ENCODE measurements at regions not wholly inside any gene's neighbourhood (a gene's known extent, or its start where the extent isn't known, plus 50 kb on each side); places are given as distances from the start of the nearest gene placed in this dataset.

DNA sequence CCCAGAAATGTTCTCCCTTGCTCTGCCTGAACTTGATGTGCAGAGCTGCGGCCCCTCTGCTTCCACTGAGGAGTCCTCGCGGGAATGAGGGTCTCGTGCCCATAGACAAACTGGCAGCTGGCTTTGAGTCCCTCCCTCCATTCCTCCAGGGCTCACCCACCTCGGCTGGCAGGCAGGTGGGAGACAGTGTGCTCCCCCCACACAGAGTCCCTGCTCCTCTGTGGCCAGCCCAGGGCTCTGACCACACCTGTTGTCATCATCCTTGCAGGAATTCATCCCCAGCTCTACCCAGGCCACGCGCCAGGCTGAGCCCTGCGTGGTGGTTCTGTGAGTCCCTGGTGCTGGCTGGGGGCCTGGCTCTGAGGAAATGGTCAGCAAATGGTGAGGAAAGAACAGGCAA lies 521.9 kb downstream of the TBC1D22A start:
- H3K4me3 ChIP-seq (ENCODE audit: low read depth, low read length), result no peak overlapping the region
- TF ChIP-seq, protein P1, sequence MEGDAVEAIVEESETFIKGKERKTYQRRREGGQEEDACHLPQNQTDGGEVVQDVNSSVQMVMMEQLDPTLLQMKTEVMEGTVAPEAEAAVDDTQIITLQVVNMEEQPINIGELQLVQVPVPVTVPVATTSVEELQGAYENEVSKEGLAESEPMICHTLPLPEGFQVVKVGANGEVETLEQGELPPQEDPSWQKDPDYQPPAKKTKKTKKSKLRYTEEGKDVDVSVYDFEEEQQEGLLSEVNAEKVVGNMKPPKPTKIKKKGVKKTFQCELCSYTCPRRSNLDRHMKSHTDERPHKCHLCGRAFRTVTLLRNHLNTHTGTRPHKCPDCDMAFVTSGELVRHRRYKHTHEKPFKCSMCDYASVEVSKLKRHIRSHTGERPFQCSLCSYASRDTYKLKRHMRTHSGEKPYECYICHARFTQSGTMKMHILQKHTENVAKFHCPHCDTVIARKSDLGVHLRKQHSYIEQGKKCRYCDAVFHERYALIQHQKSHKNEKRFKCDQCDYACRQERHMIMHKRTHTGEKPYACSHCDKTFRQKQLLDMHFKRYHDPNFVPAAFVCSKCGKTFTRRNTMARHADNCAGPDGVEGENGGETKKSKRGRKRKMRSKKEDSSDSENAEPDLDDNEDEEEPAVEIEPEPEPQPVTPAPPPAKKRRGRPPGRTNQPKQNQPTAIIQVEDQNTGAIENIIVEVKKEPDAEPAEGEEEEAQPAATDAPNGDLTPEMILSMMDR (conservative IDR thresholded peaks at IDR 0.05; ENCODE audit: low read depth, low read length), result no peak
- no peak for DNase-seq (ENCODE audit: low read depth)

DNA sequence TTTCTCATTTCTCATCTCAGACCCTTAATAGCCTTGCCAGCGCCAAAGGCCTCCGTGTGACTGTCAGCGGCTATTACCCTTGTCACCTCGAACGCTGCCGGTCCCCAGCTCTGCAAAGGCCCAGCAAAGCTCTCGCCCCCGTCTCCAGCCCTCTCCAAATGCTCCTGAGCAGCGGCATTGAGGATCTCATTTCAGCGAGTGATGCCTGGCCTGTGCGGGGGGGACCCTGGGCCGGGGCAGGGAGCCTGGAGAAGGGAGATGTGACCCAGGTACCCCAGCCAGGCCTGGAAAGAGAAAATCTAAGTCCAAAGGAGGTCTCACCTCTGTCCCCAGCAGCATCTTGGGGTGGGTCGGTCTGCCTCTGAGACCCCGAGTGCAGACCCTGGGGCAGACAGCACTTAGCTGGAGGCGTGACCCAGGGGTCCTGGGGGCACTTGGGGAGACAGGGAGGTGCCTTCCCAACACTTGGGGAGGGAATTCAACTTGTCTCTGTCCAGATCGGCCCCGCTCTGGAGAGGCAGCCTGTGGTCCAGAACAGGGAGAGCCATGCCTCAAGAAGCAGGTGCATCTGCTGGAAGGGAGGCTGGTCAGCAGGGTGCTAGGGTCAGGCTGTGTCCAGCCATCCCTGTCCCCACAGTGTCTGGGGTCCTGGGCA lies 521.3 kb downstream of the TBC1D22A start:
- TF ChIP-seq, protein P1 (conservative IDR thresholded peaks at IDR 0.05; ENCODE audit: low read depth, low read length), result no peak
- H3K4me3 ChIP-seq (ENCODE audit: low read depth, low read length), result no peak overlapping the region
- no peak for DNase-seq (ENCODE audit: low read depth)

DNA sequence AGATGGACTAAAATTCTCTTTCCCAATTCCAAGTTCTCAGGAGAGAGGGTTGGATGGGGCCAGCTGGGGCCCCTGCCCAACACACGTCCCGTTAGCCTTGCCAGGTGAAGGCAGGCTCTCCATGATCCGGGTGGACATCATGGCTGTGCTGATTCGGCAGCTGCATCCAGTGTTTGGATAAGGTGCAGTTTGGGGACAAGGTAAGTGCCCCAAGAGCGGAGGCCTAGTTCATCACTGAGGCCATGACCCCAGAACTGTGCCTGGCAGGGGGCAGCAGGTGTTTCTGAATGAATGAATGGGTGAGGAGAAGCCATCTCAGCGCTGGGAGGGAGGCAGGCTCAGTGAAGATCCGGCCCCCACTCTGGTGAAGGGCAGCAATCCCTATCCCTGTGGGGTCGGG lies 520.4 kb downstream of the TBC1D22A start:
- TF ChIP-seq, protein P1 (conservative IDR thresholded peaks at IDR 0.05; ENCODE audit: low read depth, low read length), result no peak
- no peak for DNase-seq (ENCODE audit: low read depth)
- no peak overlapping the region for H3K4me3 ChIP-seq (ENCODE audit: low read depth, low read length)

DNA sequence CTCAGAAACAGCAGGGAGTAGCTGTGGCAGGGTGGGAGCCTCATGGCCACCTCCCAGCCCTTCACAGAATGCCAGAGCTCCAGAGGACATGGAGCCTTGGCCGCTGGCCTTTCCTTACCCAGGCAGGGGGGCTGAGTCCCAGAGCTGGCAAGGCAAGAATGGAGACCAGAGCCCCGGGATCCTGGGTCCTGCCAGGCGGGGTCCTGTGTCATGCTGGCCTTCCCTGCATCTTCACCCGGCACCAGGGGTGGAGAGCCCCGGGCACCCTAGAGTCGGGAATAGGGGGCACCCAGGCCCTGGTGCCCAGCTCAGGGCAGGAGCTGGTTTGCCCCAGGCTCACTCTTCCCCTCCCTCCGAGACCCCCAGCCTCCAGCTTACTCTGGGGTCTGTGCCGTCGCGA lies 519.9 kb downstream of the TBC1D22A start:
- DNase-seq (ENCODE audit: low read depth), result no peak
- H3K4me3 ChIP-seq (ENCODE audit: low read depth, low read length), result no peak overlapping the region
- TF ChIP-seq, protein P1 (conservative IDR thresholded peaks at IDR 0.05; ENCODE audit: low read depth, low read length), result no peak

DNA sequence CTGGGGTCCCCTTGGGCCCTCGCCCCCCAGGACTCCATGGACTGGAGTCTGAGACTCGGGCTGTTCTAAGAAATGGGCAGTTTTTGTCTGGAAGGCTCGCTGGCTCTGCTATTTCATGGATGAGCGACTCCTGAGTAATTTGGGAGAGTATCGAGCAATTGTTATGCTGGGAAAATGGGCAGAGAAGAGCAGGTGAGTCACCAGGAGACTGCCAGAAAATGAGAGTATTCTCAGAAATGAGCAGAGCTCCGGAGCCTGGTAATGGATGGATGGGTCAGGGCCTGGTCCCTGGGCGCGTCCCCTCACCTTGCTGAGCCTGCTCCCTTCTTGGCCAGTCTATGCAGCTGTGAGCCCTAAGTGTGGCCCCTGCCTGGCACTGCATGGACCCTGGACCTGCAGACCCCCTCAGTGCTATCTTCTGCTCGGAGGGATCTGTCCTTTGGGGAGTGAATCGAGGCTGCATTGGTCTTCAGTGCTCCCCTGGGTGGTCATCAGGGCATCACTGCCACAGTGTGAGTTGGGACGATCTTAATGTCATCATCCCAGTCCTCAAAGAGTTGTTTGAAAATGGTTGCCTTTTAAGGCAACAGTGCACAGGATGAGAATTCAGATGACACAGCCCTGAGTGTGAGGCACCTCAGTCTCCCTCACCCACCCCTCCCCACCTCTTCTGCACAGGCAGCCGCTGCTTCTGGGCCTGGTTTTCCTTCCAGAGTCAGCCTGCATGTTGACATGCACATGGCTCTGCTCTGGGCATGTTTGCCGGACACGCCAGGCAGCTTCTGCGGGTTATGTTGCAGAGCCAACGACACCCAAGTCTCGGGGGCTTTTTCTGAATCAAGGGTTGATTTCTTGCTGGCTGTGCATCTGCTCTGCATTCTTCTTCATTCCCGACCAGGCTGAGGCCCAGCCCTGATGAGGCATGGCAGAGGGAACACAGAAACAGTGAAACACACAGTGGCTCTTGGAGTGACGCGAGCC lies 519.0 kb downstream of the TBC1D22A start:
- DNase-seq (ENCODE audit: low read depth), result no peak
- H3K4me3 ChIP-seq (ENCODE audit: low read depth, low read length), result no peak overlapping the region
- TF ChIP-seq, protein P1 (conservative IDR thresholded peaks at IDR 0.05; ENCODE audit: low read depth, low read length), result no peak

DNA sequence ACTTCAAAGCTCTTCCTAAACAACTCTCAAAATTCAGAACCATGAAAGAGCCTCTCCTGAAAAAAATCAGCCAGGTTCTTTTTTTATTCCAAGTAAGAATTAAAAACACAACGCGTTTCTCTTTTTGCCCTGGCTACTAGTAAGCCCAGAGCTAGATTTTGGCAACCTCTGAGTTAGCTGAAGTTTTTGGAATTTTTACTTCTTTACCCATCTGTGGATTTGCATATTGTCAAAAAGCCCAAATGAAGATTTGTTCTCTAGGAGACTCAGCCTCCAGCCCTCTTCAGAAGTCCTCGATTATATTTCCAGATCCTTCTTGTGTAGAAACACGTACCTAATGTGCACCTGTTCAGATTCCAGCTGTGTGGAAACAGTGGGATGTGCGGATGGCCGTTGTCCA lies 517.9 kb downstream of the TBC1D22A start:
- no peak for DNase-seq (ENCODE audit: low read depth)
- TF ChIP-seq, protein P1 (conservative IDR thresholded peaks at IDR 0.05; ENCODE audit: low read depth, low read length), result no peak
- no peak overlapping the region for H3K4me3 ChIP-seq (ENCODE audit: low read depth, low read length)
